Right ventricle myocardium inferior (tissue), 1 donor: ENCODE measurements at regions not wholly inside any gene's neighbourhood (a gene's known extent, or its start where the extent isn't known, plus 50 kb on each side); places are given as distances from the start of the nearest gene placed in this dataset.
A peak's percentile ranks its signal among the peaks of the same experiment; 100 is the strongest.

Source experiments
- ATAC-seq: fragments of 200-7000 bp; cut with Tn5 transposase; one replicate; pipeline ENCODE4 v1.9.1; 2020; ENCODE audit warnings: mild to moderate bottlenecking, moderate library complexity
- DNase-seq: peaks from one replicate; pipeline ENCODE4 v3.0.0; 2021; ENCODE audit errors: missing footprints
- intact Hi-C: fragments of 100-400 bp; cut with DNase I; formaldehyde crosslinking; loops from one replicate; pipeline ENCODE4 v1.11.0; 2022
- donor health status: DM: no; HTN: yes; CAD: no; lungs with severe emphysema.

DNA sequence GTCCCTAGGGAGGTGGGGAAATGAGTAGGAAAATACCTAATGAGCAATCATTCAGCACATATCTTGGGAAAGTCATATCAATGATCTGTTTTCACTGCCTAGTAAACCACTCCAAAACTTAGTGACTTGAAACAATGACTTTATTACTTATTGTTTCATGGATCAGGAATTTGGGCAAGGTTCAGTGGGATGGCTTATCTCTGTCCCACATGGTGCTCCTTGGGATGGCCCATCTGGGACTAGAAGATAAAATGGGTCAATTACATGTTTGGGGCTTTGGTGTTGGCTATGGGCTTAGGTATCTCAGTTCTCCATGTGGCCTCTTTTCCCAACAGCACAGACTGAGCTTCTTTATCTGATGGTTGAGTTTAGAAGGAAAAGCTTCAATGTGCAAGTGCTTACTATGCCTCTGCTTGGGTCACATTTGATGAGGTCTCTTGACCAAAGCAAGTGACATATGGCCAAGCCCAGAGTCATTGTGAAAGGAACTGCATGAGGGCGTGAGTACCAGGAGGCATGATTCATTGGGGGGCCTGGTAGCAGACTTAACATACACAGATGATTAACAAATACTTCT lies 218.1 kb upstream of the TNP1 start:
- intact Hi-C loops, result no loop called here
- ATAC-seq (no peak), DNase-seq (no peak)

DNA sequence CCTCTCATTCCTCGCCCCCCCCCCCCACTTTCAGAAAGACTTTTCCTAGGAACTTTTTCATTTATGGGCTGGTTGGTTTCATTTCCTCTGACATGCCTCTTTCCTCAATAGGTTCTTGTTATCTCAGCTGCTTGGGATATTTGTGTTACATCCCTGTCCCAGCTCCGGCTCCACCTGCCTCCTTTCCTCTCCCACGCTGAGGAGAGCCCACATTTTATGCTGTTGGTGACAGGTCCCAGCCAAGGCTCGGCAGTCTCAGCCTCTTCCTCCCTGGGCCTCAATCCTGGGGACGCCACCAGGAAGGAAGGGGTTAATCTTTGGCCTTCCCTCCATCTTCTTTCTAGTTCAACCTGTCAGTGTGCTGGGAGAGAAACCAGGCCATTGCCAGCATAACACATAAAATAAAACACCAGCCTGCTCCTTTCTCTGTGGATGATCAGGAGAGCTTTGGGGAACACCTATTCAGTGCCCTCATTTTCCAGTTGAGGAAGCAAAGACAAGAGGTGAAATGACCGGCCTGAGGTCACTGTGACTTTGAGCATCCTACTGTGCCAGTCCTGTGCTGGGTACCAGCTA lies 216.9 kb upstream of the TNP1 start:
- DNase-seq, result no peak
- no peak for ATAC-seq
- intact Hi-C loops, result no loop called here

DNA sequence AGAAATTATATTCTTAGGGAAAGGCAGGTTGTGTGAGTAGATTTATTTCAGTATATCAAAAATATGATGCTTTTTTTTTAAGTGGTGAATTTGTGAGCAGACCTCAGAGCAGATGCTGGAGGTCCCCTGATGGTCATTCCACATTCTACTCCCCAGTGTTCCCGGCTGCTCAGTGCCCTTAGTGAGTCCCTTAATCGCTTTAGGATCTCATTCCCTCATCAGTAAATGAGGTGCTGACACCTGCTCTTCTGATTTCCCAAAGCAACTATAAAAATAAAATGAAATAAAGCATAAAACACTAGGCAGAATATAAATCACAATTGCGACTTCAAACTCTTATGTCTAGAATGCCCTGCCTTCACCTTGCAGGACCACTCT lies 216.2 kb upstream of the TNP1 start:
- no peak for DNase-seq
- no peak for ATAC-seq
- intact Hi-C loops, result no loop called here

DNA sequence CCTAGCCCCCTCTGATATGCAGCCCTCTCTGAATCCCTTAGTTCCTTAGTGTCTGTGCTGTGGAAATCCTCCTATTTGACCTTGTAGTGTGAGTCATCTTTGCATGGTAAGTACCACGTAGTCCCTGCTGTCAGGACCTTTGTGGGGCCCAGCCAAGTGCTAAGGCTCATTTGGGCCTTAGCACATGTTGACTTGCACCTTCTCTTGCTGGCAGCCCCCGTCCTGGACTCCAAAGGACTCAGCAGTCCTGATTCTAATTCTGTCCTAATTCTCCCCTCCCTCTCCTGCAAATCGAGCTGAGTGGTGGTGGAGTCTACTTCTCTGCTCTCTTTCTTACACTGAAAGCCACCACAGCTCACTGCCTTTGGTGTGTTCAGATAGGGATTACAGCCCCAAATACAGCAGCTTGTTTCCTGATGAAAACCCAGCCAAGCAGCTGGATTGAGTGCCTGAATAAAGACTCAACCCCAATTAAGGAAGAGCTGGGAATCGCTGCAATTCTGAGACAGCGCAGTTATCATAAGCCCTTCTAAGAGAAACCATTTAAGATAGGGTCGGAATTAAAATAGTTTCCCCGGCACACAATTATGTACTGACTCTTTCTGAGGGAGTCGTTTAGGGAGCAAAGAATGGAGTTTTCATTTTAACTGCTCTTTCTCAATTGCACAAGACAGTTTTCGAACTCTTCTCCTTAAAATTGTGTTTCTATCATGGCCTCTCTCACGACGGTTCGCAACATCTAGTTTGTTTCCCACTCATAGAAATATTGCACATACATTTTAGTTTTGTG lies 215.6 kb upstream of the TNP1 start:
- intact Hi-C loops, result no loop called here
- ATAC-seq (peak; percentile 85), DNase-seq (peak; percentile 79)

DNA sequence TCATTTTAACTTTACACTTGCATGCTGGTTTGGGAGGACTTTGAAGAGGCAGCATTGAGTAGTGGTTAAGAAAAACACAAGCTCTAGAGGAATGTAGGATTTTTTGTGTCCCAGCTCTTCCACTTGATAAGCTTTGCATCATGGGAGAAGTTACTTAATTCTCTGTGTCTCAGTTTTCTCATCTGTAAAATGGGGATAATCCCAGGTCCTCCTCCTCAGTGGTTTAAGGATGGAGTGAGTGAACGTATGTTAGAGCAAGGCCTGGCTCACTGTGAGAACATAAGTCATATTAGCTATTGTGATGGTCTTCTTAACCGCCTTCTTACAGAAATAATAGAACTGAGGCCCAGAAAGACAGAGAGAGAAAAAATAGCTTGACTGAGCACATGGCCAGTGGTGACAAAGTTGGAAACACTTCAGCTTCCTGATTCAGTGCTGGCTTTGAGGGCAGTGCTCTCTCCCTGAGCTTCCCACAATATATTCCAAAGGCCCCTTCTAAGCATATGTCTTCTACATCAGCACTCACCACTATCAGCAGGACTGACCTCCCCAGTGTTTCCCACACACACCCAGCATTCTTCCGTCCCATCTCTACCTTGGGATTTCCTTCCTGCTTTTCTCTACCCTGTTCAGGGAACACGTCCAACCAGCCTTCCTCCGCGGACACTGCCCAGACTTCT lies 214.9 kb upstream of the TNP1 start:
- ATAC-seq (peak; percentile 69), DNase-seq (no peak)
- intact Hi-C loops, result no loop called here

DNA sequence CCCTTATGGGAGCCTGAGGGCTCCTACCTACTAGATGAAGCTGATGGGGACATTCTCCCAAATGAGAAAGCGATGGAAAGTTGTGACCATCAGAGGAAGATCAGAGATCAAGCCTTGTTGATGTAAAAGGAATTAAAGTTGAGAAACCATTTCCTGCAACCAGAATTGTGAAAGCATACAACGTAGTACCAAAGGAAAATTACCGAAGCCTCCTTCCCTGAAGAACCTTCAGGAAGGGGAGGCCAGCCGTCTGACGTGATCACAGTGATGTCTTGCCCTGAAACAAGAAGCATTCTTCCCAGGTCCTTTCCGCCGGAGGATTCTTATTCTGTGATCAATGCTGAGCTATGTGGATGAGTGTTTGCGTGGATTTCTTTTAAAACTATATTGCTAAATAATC lies 211.6 kb upstream of the TNP1 start:
- ATAC-seq, result no peak
- no peak for DNase-seq
- intact Hi-C loops, result no loop called here

DNA sequence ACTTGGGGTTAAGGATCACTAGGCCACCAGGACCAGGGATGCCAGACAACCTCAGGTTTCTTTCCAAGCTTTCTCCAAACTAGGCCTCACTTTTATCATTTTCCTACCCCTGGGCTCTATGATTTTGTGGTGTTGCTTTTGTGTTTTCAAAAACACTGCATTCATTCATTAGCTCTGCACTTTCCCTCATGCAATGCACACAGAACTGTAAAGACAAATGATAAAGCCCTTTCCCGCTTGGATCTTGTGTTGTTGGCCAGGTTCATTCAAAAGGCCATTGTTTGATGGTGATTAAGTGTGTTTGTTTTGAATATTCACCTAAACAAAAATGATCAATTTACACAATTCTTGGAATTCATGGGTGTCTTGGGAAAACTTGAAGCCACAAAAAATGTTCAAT lies 210.7 kb upstream of the TNP1 start:
- ATAC-seq (no peak), DNase-seq (no peak)
- intact Hi-C loops, result no loop called here

DNA sequence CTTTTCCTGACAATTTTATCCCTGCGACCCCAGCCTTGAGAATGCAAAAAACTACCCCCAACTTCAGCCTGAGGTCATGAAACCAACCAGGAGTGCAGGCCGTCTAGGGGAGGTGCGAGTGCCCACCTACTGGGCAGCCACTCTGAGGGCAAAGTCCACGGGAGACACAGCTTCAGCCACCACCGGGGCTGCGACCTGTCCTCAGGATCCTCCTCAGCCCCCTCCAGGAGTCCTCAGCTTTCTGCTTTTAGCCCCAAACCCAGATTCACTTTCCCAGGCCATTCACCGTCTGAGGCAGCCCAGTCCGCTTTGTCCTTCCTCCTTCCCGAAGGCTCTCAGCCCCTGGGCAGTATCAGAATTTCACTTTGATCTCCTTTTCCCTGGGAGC lies 210.2 kb upstream of the TNP1 start:
- ATAC-seq (no peak), DNase-seq (no peak)
- intact Hi-C loops, result no loop called here

DNA sequence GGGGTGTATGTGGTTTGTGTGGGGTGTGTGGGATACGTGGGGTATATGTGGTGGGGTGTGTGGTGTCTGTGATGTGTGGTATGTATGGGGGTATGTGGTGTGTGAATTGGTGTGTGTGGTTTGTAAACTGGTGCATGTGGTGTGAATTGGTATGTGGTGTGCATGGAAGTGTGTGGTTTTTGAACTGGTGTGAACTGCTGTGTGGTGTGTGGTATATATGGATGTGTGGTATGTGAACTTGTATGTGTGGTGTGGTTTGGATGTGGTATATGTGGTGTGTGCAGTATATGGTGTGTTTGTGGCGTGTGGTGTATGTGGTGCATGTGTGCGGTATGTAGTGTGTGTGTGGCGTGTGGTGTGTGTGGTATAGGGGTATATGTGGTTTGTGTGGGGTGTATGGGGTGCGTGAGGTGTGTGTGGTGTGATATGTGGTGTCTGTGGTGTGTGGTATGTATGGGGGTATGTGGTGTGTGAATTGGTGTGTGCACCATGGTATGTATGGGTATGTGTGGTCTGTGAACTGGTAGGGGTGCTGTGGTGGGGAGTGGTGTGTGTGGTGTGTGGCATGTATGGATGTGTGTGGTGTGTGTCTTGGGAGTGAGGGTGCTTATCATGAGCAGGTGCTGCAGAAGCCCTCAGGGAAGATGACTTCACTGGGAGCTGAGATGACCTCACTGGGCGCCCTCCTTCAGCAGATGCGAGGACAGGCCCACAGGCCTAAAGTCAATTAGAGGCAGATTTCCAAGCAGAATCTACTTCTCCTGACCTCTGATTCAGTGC lies 209.6 kb upstream of the TNP1 start:
- intact Hi-C loops, result no loop called here
- DNase-seq (no peak), ATAC-seq (no peak)

DNA sequence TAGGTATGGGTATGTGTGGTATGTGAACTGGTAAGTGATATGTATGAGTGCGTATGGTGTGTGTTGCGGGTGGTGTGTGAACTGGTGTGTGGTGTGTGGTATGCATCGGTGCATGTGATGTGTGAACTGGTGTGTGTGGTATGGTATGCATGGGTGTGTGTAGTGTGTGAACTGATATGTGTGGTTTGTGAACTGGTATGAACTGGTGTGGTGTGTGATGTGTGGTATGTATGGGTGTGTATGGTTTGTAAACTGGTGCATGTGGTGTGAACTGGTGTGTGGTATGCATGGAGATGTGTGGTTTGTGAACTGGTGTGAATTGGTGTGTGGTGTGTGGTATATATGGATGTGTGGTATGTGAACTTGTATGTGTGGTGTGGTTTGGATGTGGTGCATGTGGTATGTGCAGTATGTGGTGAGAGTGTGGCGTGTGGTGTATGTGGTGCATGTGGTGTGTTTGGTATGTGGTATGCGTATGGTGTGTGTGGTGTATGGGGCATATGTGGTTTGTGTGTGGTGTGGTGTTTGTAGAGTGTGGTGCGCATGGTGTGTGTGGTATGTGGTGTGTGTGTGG lies 208.9 kb upstream of the TNP1 start:
- ATAC-seq (no peak), DNase-seq (no peak)
- intact Hi-C loops, result no loop called here

DNA sequence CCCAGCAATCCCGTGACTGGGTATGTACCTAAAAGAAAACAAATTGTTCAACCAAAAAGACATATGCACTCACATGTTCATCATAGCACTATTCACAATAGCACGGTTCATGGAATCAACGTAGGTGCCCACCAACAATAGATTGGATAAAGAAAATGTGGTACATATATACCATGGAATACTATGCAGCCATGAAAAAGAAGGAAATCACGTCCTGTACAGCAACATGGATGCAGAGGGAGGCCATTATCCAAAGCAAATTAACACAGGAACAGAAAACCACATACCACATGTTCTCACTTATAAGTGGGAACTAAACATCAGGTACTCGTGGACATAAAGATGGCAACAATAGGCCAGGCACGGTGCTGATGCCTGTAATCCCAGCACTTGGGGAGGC lies 207.9 kb upstream of the TNP1 start:
- ATAC-seq, result no peak
- no peak for DNase-seq
- intact Hi-C loops, result no loop called here

DNA sequence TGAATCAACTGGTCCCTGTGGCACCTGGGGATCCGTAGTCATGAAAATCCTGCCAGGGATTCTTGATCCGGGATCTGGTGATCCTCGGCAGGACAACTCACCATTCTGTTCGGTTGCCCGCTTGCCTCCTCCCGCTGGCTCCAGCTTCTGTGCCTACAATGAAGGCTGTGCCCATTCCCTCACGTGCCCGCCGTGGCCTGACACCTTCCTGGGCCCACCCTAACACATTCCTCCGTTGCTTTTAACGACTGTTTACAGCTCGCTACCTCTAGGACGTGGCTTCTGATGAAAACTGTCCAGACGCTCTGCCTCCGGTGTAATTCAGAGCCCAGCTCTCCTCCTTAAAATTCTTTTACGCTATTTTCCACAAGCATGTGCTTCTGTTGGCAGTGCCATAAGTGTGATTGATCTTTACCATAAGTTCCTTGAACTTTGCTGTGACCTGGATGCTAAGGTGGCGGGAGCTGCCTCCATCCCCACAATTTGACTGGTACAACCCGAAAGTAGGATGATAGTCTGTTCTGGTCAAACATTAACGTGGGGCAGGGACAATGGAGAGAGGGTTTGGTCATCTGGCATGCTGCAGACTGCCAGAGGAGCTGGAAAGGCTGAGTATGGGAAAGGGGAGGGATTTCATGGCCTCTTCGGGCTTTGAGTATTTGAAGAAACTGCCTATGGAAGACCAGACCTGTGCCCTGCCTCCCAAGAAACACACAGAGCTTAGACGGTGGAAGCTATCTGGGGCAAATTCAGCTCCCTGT lies 206.8 kb upstream of the TNP1 start:
- DNase-seq, result no peak
- intact Hi-C loops, result no loop called here
- ATAC-seq, result no peak

DNA sequence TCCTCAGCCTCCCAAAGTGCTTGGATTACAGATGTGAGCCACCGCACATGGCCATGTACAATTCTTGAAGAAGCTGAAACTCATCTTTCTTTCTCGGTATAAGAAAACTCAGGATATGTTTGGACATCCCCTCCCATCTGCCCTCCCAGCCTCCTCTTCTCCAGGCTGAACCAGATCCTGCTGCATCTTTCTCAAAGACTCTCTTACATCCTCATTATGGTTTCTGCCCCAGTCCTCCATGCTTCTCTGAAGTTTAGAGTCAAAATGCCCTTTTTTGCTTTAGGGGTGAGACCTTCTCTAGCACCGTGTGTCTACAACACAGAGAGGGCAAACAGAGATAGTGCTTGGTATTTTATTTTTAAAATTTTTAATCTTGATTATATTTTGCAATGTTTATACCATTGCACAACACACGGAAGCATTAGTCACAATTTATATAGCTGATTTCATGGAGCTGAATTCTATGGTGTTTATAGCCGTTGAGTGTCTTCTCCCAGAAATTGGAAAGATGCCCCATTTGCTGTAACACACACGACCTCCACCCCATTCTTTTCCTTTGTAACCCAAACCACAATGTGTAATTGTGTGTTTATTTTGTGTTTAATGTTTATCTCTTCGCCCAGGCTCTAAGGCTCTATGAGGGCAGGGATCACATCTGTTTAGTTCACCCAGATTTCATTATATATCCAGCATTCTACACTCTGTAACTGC lies 206.0 kb upstream of the TNP1 start:
- intact Hi-C loops, result no loop called here
- ATAC-seq (no peak), DNase-seq (no peak)

DNA sequence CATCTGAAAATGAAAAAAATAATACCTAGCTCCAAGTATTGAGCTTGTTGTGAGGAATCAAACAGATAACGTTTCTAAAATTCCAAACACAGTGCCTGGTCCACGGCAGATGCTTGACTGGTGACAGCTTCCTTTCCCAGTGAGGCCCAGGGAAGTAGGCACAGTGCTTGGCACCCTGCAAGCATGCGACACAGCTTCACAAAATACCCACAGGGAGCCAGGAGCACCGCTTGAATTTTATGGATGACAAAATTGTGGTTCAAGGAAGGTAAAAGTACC lies 205.1 kb upstream of the TNP1 start:
- ATAC-seq, result no peak
- no peak for DNase-seq
- intact Hi-C loops, result no loop called here

DNA sequence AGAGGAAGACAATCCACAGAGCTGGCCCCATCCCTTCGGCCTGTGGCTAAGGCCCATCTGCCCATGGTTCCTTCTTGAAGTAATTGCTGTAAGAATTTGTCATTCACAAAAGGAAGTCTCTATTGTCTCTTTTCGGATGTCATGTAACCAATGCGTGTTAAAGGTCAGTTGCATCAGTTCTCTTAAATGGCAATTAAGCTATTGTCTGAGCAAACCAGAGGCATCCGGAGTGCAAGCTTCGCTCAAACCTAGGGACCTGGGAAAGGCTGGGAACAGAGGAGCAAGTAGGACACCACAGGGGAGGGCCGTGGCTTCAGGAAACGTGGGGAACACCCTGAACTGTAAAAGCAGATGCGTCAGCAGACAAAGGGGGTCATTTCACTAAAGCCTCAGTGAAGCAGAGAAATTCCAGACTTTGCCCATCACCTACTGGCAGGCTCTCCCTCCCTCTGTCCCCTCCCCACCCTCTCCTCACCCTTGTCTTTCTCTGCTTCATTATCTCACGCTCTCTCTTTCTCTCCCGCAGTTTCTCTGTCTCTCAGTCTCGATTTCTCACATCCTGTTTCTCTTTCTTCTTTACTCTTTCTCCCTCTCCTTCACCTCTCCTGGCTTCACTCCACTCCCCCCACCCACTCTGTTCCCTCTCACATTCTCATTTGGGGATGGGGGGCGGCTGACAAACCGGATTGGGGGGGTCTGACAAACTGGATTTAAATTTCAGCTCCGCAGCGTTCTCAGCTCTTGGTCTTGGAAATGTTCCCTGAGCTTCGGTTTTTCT lies 204.6 kb upstream of the TNP1 start:
- peak; percentile 60 for ATAC-seq
- intact Hi-C loops, result no loop called here

DNA sequence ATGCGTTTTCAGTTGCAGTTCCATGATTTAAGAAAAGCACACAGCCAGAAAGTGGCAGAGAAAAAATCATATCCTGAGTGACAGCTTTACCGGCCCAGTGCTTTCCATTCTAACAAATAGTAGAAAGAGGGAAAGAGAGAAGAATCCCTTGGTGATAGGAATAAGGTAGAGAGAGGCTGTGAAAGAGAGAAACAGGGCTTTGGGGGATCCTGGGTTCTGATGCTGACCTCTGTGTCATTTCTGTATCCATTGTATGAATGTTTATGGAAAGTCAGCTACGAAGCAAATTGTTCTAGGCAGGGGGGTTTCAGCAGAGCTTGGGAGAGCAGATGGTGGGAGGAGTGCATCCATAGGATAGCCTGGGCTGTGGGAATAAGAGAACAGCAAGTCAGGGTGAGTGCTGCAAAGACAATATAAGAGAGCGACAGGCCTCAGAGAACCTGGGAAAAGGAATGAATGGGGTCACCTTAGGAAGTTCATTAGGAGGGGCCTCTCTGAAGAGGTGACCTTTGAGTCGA lies 203.4 kb upstream of the TNP1 start:
- no peak for DNase-seq
- ATAC-seq, result no peak
- intact Hi-C loops, result no loop called here

More for the DNA sequence above, 204.6 kb upstream of the TNP1 start:
- DNase-seq, result no peak

DNA sequence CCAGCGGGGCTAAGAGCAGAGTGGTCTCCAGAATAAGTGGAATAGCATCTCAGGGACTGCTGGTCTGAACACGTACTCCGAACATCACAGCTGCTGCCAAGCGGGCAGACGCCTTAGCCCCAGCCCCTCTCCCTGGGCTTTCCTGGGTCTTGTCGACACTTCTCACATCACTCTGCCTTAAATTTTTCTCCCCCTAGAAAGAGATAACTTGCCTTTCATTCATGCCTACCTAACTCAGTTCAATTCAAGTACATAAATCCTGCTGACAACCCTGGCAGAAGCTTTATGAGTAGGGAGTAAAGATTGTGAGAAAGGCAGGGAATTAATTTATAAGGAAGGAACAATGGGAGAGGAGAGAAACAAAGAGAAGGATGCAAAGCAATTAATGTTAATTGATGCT lies 202.9 kb upstream of the TNP1 start:
- DNase-seq, result no peak
- ATAC-seq, result no peak
- intact Hi-C loops, result no loop called here
